A549 (cell line): ENCODE measurements at regions not wholly inside any gene's neighbourhood (a gene's known extent, or its start where the extent isn't known, plus 50 kb on each side); places are given as distances from the start of the nearest gene placed in this dataset.

ENCODE experiments used
- RAD21 ChIP-seq, 2 experiments: fragments of >200 bp in 1 of 2; sonication (Bioruptor Twin) in 1 of 2; formaldehyde crosslinking in 1 of 2; IDR thresholded peaks in 1 of 2; conservative IDR thresholded peaks in 1 of 2; 2 replicates in 1 of 2; 3 replicates in 1 of 2; pipeline ENCODE4 v1.6.1; 2012 to 2018; ENCODE audit warnings: inconsistent platforms in 1 of 2
- TF ChIP-seq, protein P1 (sequence below): fragments of >200 bp; sonication (Bioruptor Twin); formaldehyde crosslinking; IDR thresholded peaks from 3 replicates; pipeline ENCODE4 v1.5.1; 2016
- TF ChIP-seq, protein P2 (sequence below): fragments of >200 bp; sonication (Bioruptor Twin); formaldehyde crosslinking; IDR thresholded peaks from 2 replicates; pipeline ENCODE4 v1.6.1; 2016

DNA sequence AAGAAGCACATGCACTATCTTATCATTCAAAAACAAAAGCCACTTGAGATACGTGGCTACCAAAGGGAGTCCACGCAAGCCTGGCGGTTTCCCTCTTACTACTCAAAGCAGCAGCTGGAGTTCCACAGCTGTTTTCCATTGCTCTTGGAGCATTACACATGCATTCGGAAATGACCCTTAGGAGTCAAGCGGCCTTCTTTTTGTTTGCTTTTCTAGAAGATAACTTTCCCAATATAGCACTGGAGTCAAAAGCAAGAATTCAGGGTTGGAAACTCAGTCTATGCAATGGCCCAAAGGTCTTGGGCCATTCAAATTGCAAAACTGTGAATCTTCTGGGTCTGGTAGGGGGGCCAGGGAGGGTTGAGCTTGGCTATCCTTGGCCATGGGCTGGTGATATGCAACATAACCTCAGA lies 97.8 kb upstream of the MAF start:
- TF ChIP-seq, protein P1, sequence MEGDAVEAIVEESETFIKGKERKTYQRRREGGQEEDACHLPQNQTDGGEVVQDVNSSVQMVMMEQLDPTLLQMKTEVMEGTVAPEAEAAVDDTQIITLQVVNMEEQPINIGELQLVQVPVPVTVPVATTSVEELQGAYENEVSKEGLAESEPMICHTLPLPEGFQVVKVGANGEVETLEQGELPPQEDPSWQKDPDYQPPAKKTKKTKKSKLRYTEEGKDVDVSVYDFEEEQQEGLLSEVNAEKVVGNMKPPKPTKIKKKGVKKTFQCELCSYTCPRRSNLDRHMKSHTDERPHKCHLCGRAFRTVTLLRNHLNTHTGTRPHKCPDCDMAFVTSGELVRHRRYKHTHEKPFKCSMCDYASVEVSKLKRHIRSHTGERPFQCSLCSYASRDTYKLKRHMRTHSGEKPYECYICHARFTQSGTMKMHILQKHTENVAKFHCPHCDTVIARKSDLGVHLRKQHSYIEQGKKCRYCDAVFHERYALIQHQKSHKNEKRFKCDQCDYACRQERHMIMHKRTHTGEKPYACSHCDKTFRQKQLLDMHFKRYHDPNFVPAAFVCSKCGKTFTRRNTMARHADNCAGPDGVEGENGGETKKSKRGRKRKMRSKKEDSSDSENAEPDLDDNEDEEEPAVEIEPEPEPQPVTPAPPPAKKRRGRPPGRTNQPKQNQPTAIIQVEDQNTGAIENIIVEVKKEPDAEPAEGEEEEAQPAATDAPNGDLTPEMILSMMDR, result no peak
- TF ChIP-seq, protein P2, sequence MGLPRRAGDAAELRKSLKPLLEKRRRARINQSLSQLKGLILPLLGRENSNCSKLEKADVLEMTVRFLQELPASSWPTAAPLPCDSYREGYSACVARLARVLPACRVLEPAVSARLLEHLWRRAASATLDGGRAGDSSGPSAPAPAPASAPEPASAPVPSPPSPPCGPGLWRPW, result no peak
- TF ChIP-seq RAD21 (conservative IDR thresholded peaks at IDR 0.05 in 1 of 2, IDR thresholded peaks at IDR 0.05 in 1 of 2), result no peak
